Activated T-cell treated with anti-CD3 and anti-CD28 coated beads for 4 hours (primary cell): ENCODE measurements at regions not wholly inside any gene's neighbourhood (a gene's known extent, or its start where the extent isn't known, plus 50 kb on each side); places are given as distances from the start of the nearest gene placed in this dataset.

Source experiments
- DNase-seq: peaks from one replicate; pipeline ENCODE4 v3.0.0-alpha.2; 2020

DNA sequence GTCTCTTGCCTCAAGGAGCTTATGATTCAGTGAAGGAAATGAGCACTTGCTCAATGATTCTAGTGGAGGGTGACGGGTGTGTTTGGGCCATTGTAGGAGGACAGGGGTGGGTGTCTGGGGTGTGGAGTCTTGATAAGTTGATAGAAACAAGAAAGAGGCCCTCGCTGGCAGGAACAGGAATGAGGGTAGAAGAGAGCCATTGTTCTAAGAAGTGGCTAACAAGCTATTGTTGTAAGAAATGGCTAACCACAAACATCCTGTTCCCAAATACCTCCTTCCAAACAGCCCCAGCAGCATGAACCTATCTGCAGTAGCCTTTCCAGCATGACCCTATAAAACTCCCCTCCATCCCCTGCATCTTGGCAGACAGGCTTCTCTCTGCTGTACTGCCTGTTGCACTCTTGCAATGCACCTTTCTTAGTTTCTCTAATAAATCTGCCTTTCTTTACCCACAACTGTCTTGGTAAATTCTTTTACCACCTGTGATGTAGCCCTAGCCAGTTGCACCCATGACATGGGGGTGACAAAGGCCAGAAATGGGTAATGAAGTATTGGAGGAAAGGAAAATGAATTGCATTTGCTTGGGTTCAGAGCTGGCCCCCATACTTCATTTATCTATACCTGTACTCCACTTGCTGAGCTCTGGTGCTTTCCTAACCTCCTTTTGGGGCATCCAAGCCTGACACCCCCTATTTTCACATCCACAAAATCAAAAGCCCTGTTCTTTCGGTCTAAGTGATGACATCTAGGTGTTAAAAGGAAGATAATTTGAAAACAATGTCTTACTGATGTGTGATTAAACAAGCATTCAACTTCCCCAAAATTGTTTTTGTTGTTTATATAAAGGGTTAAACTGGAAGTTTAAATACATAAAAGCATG, 389.1 kb downstream of the GRIN2B start:
- DNase-seq = no peak

DNA sequence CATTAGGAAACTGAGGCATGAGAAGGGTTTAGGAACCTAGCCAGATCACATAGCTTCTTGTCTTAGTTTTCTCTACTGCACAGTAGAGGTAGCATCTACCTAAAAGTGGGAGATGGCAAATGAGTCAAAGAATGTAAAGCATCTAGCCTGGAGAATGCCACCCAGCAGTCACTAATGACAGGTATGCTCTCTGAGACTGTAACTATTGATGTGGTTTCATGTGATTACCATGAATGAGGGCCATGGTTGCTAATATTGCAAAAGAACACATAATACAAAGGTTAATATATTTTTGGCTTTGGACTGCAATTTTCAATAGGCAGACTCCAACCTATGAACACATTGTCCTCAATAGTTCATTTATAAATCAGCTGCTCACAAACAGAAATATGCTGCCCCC, 389.9 kb downstream of the GRIN2B start:
- DNase-seq = no peak

DNA sequence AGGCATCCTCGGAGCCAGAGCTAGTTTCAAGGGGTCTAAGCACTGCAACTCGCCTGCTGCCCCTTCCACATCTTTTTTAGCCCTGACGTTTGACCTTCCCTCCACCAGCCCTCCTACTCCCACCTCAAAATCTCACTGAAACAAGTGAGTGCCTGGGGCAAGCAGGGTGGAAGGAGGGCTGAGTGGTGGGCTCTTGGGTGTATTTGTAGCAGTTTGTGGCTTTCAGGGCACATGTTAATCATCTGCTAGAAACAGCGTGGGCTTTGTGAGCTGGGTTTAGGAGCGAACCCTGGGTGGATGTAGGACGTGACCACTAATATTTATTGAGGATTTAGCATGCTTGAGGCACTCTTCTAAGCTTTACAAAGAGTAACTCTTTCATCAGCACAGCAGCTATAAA, 390.3 kb downstream of the GRIN2B start:
- no peak for DNase-seq

DNA sequence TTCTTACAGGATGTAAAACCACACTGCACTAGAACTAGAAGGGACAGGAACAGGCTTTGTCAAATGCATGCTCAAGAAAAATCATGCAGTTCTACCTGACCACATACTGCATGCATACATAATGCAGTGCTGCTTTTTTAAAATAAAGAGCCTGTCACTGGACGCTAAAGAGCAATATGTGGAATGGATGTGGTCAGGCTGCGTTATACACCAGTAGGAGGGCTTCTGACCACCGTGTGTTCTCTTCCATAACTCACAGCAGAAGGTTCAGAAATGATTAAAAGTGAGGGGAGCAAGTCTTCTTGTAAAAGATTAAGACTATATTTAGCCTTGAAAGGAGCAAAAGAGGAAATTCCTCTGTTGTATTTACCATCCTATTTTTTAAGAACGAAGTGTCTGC, 392.0 kb downstream of the EMP1 start:
- no peak for DNase-seq

- no peak for DNase-seq
These were observed 391.3 kb downstream of the EMP1 start for GRCh38 chr12:13587721-13588390.

DNA sequence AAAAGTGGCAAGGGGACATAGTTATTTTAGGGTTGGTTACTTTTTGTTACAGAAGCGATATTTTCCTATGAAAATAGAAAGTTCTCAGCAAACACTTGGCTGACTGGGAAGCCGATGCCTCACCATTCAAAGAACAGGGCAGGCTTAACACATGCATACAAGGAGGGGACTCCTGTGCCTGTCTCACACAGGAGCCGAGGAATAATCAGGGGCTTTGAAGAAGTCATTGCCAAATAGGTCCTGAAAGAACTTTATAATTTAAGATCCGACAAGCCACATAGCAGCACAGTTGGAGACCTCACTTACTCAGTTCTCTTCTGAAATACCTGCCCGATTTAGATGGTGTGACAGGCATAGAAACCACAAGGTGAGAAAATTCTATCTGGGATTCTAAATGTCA, 389.8 kb downstream of the EMP1 start:
- no peak for DNase-seq

DNA sequence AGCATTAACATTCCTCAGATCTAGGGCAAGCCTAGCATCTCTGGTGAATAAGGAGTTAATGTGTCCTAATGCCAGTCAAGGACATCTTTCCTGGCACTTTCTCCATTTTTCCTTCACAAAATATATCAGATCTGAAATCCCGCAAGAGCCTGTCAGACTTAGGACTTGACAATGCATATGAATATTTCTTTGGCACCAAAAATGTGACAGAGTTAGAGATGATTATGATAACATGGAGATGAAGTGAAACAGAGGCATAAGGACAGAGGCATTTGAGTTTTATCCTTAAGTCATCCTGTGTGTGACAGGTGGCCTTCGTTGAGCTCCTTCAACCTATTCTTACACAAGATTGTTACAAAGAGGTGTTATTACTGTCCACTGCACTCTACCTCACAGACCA, 388.0 kb downstream of the EMP1 start:
- no peak for DNase-seq

- DNase-seq = no peak
These were observed 387.1 kb downstream of the EMP1 start for GRCh38 chr12:13583630-13584029.

DNA sequence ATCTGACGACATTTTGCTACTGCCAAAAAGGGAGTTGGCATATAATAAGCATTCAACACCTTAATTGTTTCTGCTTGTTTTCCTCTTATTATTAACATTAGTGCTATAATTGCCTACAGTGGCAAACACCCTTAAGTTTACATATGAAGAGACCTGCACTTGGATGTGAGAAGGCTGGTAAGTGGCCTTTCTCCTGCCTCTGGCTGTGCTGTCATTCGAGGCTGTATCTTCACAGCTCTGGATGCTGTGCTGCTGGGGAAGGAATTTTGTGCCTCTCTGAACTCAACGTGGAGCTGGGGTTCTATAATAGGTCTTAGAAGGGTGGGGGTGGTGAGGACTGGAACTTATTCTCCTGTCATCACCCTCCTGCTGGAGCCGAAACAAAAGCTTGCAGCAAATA, 385.9 kb downstream of the EMP1 start:
- DNase-seq = no peak

- no peak for DNase-seq
These were observed 384.5 kb downstream of the EMP1 start for GRCh38 chr12:13581031-13581430.

- DNase-seq = no peak
These were observed 383.7 kb downstream of the EMP1 start for GRCh38 chr12:13580206-13580605.

- DNase-seq = no peak
These were observed 380.5 kb downstream of the EMP1 start for GRCh38 chr12:13576935-13577500.

GRCh38 chr12:13573698-13574321, 377.3 kb downstream of the EMP1 start:
- DNase-seq = no peak

DNA sequence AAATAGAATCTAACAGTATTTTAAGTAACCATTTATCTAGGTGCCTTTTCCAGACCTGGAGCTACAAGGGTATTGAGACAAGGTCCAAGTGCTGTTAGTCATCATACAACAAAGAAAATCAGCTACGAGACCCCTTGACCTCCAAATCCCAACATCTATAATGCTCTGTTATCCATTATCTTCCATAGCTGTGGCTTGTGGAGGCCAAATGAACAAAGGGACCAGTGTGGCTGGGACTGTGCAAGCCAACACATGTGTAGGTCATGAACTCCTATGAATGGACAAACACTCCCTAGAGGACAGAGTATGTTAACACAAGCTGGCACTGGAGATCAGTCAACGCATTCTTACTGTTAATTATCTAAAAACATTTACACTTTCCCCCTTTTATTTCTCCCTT, 374.5 kb downstream of the EMP1 start:
- DNase-seq = no peak

- DNase-seq = no peak
These were observed 373.6 kb downstream of the EMP1 start for GRCh38 chr12:13570005-13570694.

DNA sequence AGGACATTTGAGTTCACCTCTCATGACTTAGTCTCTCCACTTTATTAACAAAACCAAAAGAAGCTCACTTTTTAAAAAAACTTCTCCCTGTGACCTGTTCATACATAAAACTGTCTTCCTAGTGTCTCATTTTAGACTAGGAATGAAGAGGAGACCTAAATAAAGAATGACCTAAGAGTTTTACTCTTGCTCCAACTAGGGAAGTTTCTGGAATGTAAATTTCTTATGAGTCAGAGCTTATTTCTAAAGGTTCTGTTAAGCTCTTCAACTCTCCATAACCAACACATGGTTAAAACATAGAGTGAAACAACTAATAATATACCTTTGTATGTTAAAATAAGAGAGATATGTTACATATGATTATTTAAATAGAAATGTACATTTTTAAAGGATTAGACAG, 369.8 kb downstream of the EMP1 start:
- DNase-seq = no peak

- DNase-seq = no peak
These were observed 367.8 kb downstream of the EMP1 start for GRCh38 chr12:13564266-13564810.

DNA sequence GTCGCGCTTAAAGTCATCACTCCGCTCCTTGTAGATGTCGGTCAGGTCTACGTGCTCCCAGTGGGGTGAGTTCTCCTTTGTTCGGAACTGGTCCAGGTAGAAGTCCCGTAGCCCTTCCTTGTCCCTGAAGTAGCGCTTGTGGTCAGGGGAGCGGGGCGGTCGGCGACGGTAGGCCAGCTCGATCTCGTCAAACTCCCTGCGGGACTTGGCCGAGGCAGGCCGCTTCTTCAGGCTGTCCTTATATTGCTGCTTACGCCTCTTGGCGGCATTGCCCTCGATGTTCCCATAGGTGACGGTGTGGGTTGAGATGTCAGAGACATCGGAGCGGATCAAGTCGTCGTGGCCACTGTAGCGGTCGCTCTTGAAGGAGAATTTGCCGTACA, 367.2 kb downstream of the EMP1 start:
- DNase-seq = no peak

- no peak for DNase-seq
These were observed 366.6 kb downstream of the EMP1 start for GRCh38 chr12:13562915-13563742.

- DNase-seq = no peak
These were observed 365.4 kb downstream of the EMP1 start for GRCh38 chr12:13561923-13562322.

- no peak for DNase-seq
These were observed 362.9 kb downstream of the EMP1 start for GRCh38 chr12:13559318-13559978.
